H9 (cell line): ENCODE measurements at regions not wholly inside any gene's neighbourhood (a gene's known extent, or its start where the extent isn't known, plus 50 kb on each side); places are given as distances from the start of the nearest gene placed in this dataset.

Experiments used
- DNase-seq: peaks from one replicate; pipeline ENCODE4 v3.0.0-alpha.2; 2017
- H2AFZ ChIP-seq: one replicate; pipeline ENCODE4 v1.6.1; 2013; ENCODE audit warnings: mild to moderate bottlenecking, low read length, control low read depth, moderate library complexity
- H2AK5ac ChIP-seq: 2 replicates; pipeline ENCODE4 v1.6.1; 2013; ENCODE audit warnings: low read length, control low read depth, mixed read lengths; ENCODE audit not compliant: insufficient read length
- H2BK120ac ChIP-seq: one replicate; pipeline ENCODE4 v1.6.1; 2013; ENCODE audit warnings: low read depth, mild to moderate bottlenecking, low read length, control low read depth, inconsistent platforms; ENCODE audit not compliant: poor library complexity, severe bottlenecking
- H2BK12ac ChIP-seq: 2 replicates; pipeline ENCODE4 v1.6.1; 2013; ENCODE audit warnings: low read length, control low read depth, mixed read lengths, low read depth; ENCODE audit not compliant: insufficient read length
- H2BK15ac ChIP-seq: 2 replicates; pipeline ENCODE4 v1.6.1; 2013; ENCODE audit warnings: low read depth, low read length, control low read depth
- H2BK20ac ChIP-seq: one replicate; pipeline ENCODE4 v1.6.1; 2013; ENCODE audit warnings: low read depth, mild to moderate bottlenecking, low read length, control low read depth, inconsistent platforms; ENCODE audit not compliant: poor library complexity, severe bottlenecking
- H2BK5ac ChIP-seq: 2 replicates; pipeline ENCODE4 v1.6.1; 2013; ENCODE audit warnings: low read length, control low read depth, mixed read lengths; ENCODE audit not compliant: insufficient read length
- H3K14ac ChIP-seq: 2 replicates; pipeline ENCODE4 v1.6.1; 2013; ENCODE audit warnings: low read length, control low read depth; ENCODE audit not compliant: insufficient read depth
- H3K18ac ChIP-seq: 2 replicates; pipeline ENCODE4 v1.6.1; 2013; ENCODE audit warnings: low read depth, mild to moderate bottlenecking, mixed read lengths, low read length, control low read depth; ENCODE audit not compliant: insufficient read length
- H3K23ac ChIP-seq: 2 replicates; pipeline ENCODE4 v1.6.1; 2013; ENCODE audit warnings: low read length, control low read depth, mixed read lengths, low read depth; ENCODE audit not compliant: insufficient read length
- H3K23me2 ChIP-seq: 2 replicates; pipeline ENCODE4 v1.6.1; 2013; ENCODE audit warnings: low read depth, mild to moderate bottlenecking, mixed read lengths, low read length, control low read depth; ENCODE audit not compliant: insufficient read length, poor library complexity, severe bottlenecking
- H3K27ac ChIP-seq: 2 replicates; pipeline ENCODE4 v1.5.1; 2013; ENCODE audit warnings: low read length, control low read depth, mixed read lengths, low read depth; ENCODE audit not compliant: insufficient read length
- H3K27me3 ChIP-seq: 2 replicates; pipeline ENCODE4 v1.6.1; 2013; ENCODE audit warnings: low read length, control low read depth, inconsistent platforms; ENCODE audit not compliant: insufficient read depth
- H3K4ac ChIP-seq: 2 replicates; pipeline ENCODE4 v1.6.1; 2013; ENCODE audit warnings: low read depth, mild to moderate bottlenecking, control low read depth, inconsistent platforms, low read length, moderate library complexity
- H3K4me1 ChIP-seq: 2 replicates; pipeline ENCODE4 v1.6.1; 2013; ENCODE audit warnings: low read length, control low read depth, inconsistent platforms; ENCODE audit not compliant: insufficient read depth
- H3K4me2 ChIP-seq: 2 replicates; pipeline ENCODE4 v1.6.1; 2013; ENCODE audit warnings: low read length, control low read depth, mixed read lengths; ENCODE audit not compliant: insufficient read length, insufficient read depth
- H3K56ac ChIP-seq: 2 replicates; pipeline ENCODE4 v1.6.1; 2013; ENCODE audit warnings: low read depth, mild to moderate bottlenecking, mixed read lengths, low read length, control low read depth; ENCODE audit not compliant: insufficient read length
- H3K79me1 ChIP-seq: 2 replicates; pipeline ENCODE4 v1.6.1; 2013; ENCODE audit warnings: low read depth, mild to moderate bottlenecking, moderate library complexity, low read length, control low read depth, inconsistent platforms; ENCODE audit not compliant: insufficient read depth, poor library complexity, severe bottlenecking
- H3K79me2 ChIP-seq: 2 replicates; pipeline ENCODE4 v1.6.1; 2013; ENCODE audit warnings: low read length, control low read depth, inconsistent platforms; ENCODE audit not compliant: insufficient read depth
- H3K9ac ChIP-seq: 2 replicates; pipeline ENCODE4 v1.6.1; 2013; ENCODE audit warnings: low read length, control low read depth, mixed read lengths; ENCODE audit not compliant: insufficient read length; ENCODE audit errors: extremely low read depth
- H3K9me3 ChIP-seq: one replicate; pipeline ENCODE4 v1.6.1; 2013; ENCODE audit warnings: low read depth, low read length, inconsistent platforms; ENCODE audit not compliant: control insufficient read depth
- H3T11ph ChIP-seq: one replicate; pipeline ENCODE4 v1.6.1; 2013; ENCODE audit warnings: mild to moderate bottlenecking, low read length, control low read depth, inconsistent platforms
- H4K20me1 ChIP-seq: one replicate; pipeline ENCODE4 v1.6.1; 2013; ENCODE audit not compliant: control insufficient read depth, insufficient read length, insufficient read depth
- H4K5ac ChIP-seq: 2 replicates; pipeline ENCODE4 v1.6.1; 2013; ENCODE audit warnings: low read depth, mild to moderate bottlenecking, mixed read lengths, low read length, control low read depth; ENCODE audit not compliant: insufficient read length
- H4K8ac ChIP-seq: replicated peaks from 2 replicates; pipeline ENCODE4 v1.6.1; 2013; ENCODE audit warnings: low read length, control low read depth, mixed read lengths, low read depth; ENCODE audit not compliant: insufficient read length
- H4K91ac ChIP-seq: 2 replicates; pipeline ENCODE4 v1.6.1; 2013; ENCODE audit warnings: low read depth, mild to moderate bottlenecking, moderate library complexity, mixed read lengths, low read length, control low read depth; ENCODE audit not compliant: insufficient read length
- H3K27ac Mint-ChIP-seq, 3 experiments: 2 replicates in 2 of 3; 3 replicates in 1 of 3; pipeline ENCODE4 v1.8.0; 2020 to 2021; ENCODE audit warnings: mixed read lengths in 3 of 3, mild to moderate bottlenecking in 1 of 3, moderate library complexity in 1 of 3
- H3K27me3 Mint-ChIP-seq: 2 replicates; pipeline ENCODE4 v1.8.0; 2021; ENCODE audit warnings: low read depth, mild to moderate bottlenecking, moderate library complexity, mixed read lengths
- H3K36me3 Mint-ChIP-seq, 3 experiments: 2 replicates in 2 of 3; 3 replicates in 1 of 3; pipeline ENCODE4 v1.8.0; 2020 to 2021; ENCODE audit warnings: low read depth in 3 of 3, mixed read lengths in 3 of 3; ENCODE audit not compliant: insufficient read depth in 1 of 3
- H3K4me1 Mint-ChIP-seq, 2 experiments: 2 replicates each; pipeline ENCODE4 v1.8.0; 2020; ENCODE audit warnings: mixed read lengths in 2 of 2
- H3K4me3 Mint-ChIP-seq, 2 experiments: 2 replicates in 1 of 2; 3 replicates in 1 of 2; pipeline ENCODE4 v1.8.0; 2020 to 2021; ENCODE audit warnings: mild to moderate bottlenecking in 2 of 2, mixed read lengths in 2 of 2, moderate library complexity in 1 of 2
- H3K9me3 Mint-ChIP-seq, 2 experiments: 2 replicates in 1 of 2; 3 replicates in 1 of 2; pipeline ENCODE4 v1.8.0; 2020; ENCODE audit warnings: mild to moderate bottlenecking in 2 of 2, mixed read lengths in 2 of 2, moderate library complexity in 1 of 2
- CTCF ChIP-seq: fragments of 200-600 bp; sonication (generic); conservative IDR thresholded peaks from 3 replicates; pipeline ENCODE4 v1.8.0; 2021; ENCODE audit warnings: antibody characterized with exemption, mild to moderate bottlenecking
- WGBS: extraction: QIAGEN DNeasy Blood & Tissue Kit; methylation state at CpG from one replicate; pipeline ENCODE4 v1.1.7; 2013; ENCODE audit warnings: missing lambda C conversion rate, low lambda C conversion rate, mixed read lengths; ENCODE audit not compliant: insufficient read length; ENCODE audit errors: extremely low coverage; 5-methylcytosine and 5-hydroxymethylcytosine counted together

GRCh38 chr2:207327513-207327912 is 161.8 kb upstream of the KLF7 start:
- no peaks in the 10 kb centered on the region for H3K27me3 Mint-ChIP-seq
- no peak overlapping the region for H3K27ac ChIP-seq
- no peak for DNase-seq
- H3K79me2 ChIP-seq, result no peaks in the 10 kb centered on the region
- H3K56ac ChIP-seq, result no peak overlapping the region
- no peak overlapping the region for H3K4ac ChIP-seq
- no peaks in the 10 kb centered on the region for H3K79me1 ChIP-seq
- H3K4me2 ChIP-seq, result no peak overlapping the region
- H3K9me3 Mint-ChIP-seq, result no peaks in the 10 kb centered on the region
- no peak overlapping the region for H3T11ph ChIP-seq
- no peaks in the 10 kb centered on the region; a peak in 1 of 7 replicates for H3K36me3 Mint-ChIP-seq
- no peak overlapping the region for H2BK20ac ChIP-seq
- H2BK15ac ChIP-seq, result no peak overlapping the region
- no peak overlapping the region for H3K14ac ChIP-seq
- H3K23me2 ChIP-seq, result no peaks in the 10 kb centered on the region
- H3K9ac ChIP-seq, result no peak overlapping the region
- H2BK5ac ChIP-seq, result no peak overlapping the region
- H2AK5ac ChIP-seq, result no peak overlapping the region
- H2BK120ac ChIP-seq, result no peak overlapping the region
- no peak overlapping the region for H3K27ac Mint-ChIP-seq
- WGBS, result no CpG with 5 or more reads among the region's 1 CpG
- no peaks in the 10 kb centered on the region for H4K20me1 ChIP-seq
- no peak overlapping the region for H3K4me3 Mint-ChIP-seq
- no peaks in the 10 kb centered on the region for H3K27me3 ChIP-seq
- H3K4me1 ChIP-seq, result no peaks in the 10 kb centered on the region
- no peak overlapping the region for H3K18ac ChIP-seq
- TF ChIP-seq CTCF, result no peak
- no peak overlapping the region for H4K8ac ChIP-seq
- no peak overlapping the region for H4K91ac ChIP-seq
- H2BK12ac ChIP-seq, result no peak overlapping the region
- peaks cover 18% of the 10 kb centered on the region in 2 experiments for H3K4me1 Mint-ChIP-seq
- no peak overlapping the region for H2AFZ ChIP-seq
- no peak overlapping the region for H3K23ac ChIP-seq
- H4K5ac ChIP-seq, result no peak overlapping the region
- no peaks in the 10 kb centered on the region for H3K9me3 ChIP-seq
